RWPE2 (cell line): ENCODE measurements at regions not wholly inside any gene's neighbourhood (a gene's known extent, or its start where the extent isn't known, plus 50 kb on each side); places are given as distances from the start of the nearest gene placed in this dataset.

Source experiments
- ATAC-seq: fragments of 200-7000 bp; cut with Tn5 transposase; 3 replicates; pipeline ENCODE4 v1.9.1; 2021; ENCODE audit warnings: low read depth
- DNase-seq: peaks from one replicate; pipeline ENCODE4 v3.0.0-alpha.2; 2020; ENCODE audit warnings: low spot score
- H3K27ac ChIP-seq: fragments of 450-650 bp; 2 replicates; pipeline ENCODE4 v1.5.1; 2017; ENCODE audit warnings: mild to moderate bottlenecking; ENCODE audit not compliant: poor library complexity, severe bottlenecking
- H3K27me3 ChIP-seq: fragments of 250-450 bp; sonication (Bioruptor Pico); 2 replicates; pipeline ENCODE4 v1.5.1; 2021; ENCODE audit warnings: mild to moderate bottlenecking, moderate library complexity; ENCODE audit not compliant: insufficient read depth, poor library complexity, severe bottlenecking
- H3K36me3 ChIP-seq: fragments of 250-450 bp; sonication (Bioruptor Pico); 2 replicates; pipeline ENCODE4 v1.5.1; 2020; ENCODE audit warnings: low read depth, mild to moderate bottlenecking, moderate library complexity
- H3K4me1 ChIP-seq: fragments of 250-450 bp; sonication (Bioruptor Pico); 2 replicates; pipeline ENCODE4 v1.5.1; 2021; ENCODE audit warnings: mild to moderate bottlenecking, moderate library complexity; ENCODE audit not compliant: insufficient read depth, poor library complexity, severe bottlenecking
- H3K4me3 ChIP-seq: fragments of 250-450 bp; sonication (Bioruptor Pico); 2 replicates; pipeline ENCODE4 v1.5.1; 2021; ENCODE audit warnings: mild to moderate bottlenecking, moderate library complexity; ENCODE audit not compliant: severe bottlenecking
- H3K9me3 ChIP-seq: fragments of 250-450 bp; sonication (Bioruptor Pico); 2 replicates; pipeline ENCODE4 v1.5.1; 2021; ENCODE audit warnings: mild to moderate bottlenecking, moderate library complexity; ENCODE audit not compliant: severe bottlenecking
- CTCF ChIP-seq: fragments of 450-650 bp; IDR thresholded peaks from one replicate; pipeline ENCODE4 v1.5.1; 2017; ENCODE audit warnings: mild to moderate bottlenecking, moderate library complexity; ENCODE audit not compliant: poor library complexity, severe bottlenecking

- ATAC-seq = no peak
Observed at GRCh38 chr1:115186711-115187265, 97.5 kb upstream of the TSPAN2 start.

GRCh38 chr1:115185336-115185735 is 96.0 kb upstream of the TSPAN2 start:
- H3K9me3 ChIP-seq = no peaks in the 10 kb centered on the region
- H3K27me3 ChIP-seq = no peaks in the 10 kb centered on the region
- peak overlapping the region; percentile 42 for H3K27ac ChIP-seq
- DNase-seq (no peak), ATAC-seq (no peak)
- TF ChIP-seq CTCF = no peak
- no peak overlapping the region for H3K4me3 ChIP-seq
- peaks cover 26% of the 10 kb centered on the region for H3K4me1 ChIP-seq
- no peaks in the 10 kb centered on the region for H3K36me3 ChIP-seq

More at GRCh38 chr1:115186711-115187265, 97.5 kb upstream of the TSPAN2 start:
- Histone ChIP-seq H3K4me1 (peaks cover 34% of the 10 kb centered on the region), H3K9me3 (no peaks in the 10 kb centered on the region), H3K4me3 (no peak overlapping the region), H3K27me3 (no peaks in the 10 kb centered on the region), H3K36me3 (no peaks in the 10 kb centered on the region), H3K27ac (no peak overlapping the region)
- DNase-seq = no peak
- no peak for TF ChIP-seq CTCF

GRCh38 chr1:115184951-115185331 is 95.6 kb upstream of the TSPAN2 start:
- TF ChIP-seq CTCF = no peak
- ATAC-seq = peak; percentile 55

GRCh38 chr1:115184260-115184950 is 95.1 kb upstream of the TSPAN2 start:
- Histone ChIP-seq H3K27ac (peak overlapping the region; percentile 42), H3K4me1 (peaks cover 25% of the 10 kb centered on the region), H3K9me3 (no peaks in the 10 kb centered on the region), H3K4me3 (no peak overlapping the region), H3K36me3 (no peaks in the 10 kb centered on the region), H3K27me3 (no peaks in the 10 kb centered on the region)
- TF ChIP-seq CTCF = no peak
- DNase-seq (no peak), ATAC-seq (peak; percentile 43; the same call in 2 of the 3 replicates)

More at GRCh38 chr1:115184951-115185331, 95.6 kb upstream of the TSPAN2 start:
- Histone ChIP-seq H3K27ac (peak overlapping the region; percentile 42), H3K36me3 (no peaks in the 10 kb centered on the region), H3K9me3 (no peaks in the 10 kb centered on the region), H3K4me3 (no peak overlapping the region), H3K27me3 (no peaks in the 10 kb centered on the region), H3K4me1 (peaks cover 25% of the 10 kb centered on the region)
- no peak for DNase-seq

- DNase-seq (no peak), ATAC-seq (no peak)
- Histone ChIP-seq H3K9me3 (no peaks in the 10 kb centered on the region), H3K27ac (peak overlapping the region; percentile 42), H3K4me1 (peaks cover 24% of the 10 kb centered on the region), H3K4me3 (no peak overlapping the region), H3K36me3 (no peaks in the 10 kb centered on the region), H3K27me3 (no peaks in the 10 kb centered on the region)
- TF ChIP-seq CTCF = no peak
Observed at GRCh38 chr1:115183721-115184259, 94.5 kb upstream of the TSPAN2 start.
